Activated CD4-positive, alpha-beta T cell treated with anti-CD3 and anti-CD28 coated beads, Interleukin-2, amount 50 U/mL, for 24 hours (primary cell): ENCODE measurements at regions not wholly inside any gene's neighbourhood (a gene's known extent, or its start where the extent isn't known, plus 50 kb on each side); places are given as distances from the start of the nearest gene placed in this dataset.

Experiments
- DNase-seq, 2 donors: peaks; one replicate each; pipeline ENCODE4 v3.0.0-alpha.2; 2020; ENCODE audit warnings: low read depth in 1 of 2, low spot score in 1 of 2

GRCh38 chrX:39167791-39168190, 366.5 kb downstream of the MID1IP1 start:
- DNase-seq, result no peak

GRCh38 chrX:39168609-39169008, 367.4 kb downstream of the MID1IP1 start:
- DNase-seq, result no peak

GRCh38 chrX:39169976-39170375, 368.7 kb downstream of the MID1IP1 start:
- no peak for DNase-seq

- no peak for DNase-seq
Observed at GRCh38 chrX:39170464-39170863, 369.2 kb downstream of the MID1IP1 start.

GRCh38 chrX:39171686-39172085, 370.4 kb downstream of the MID1IP1 start:
- DNase-seq, result no peak

- DNase-seq, result no peak
Observed at GRCh38 chrX:39174241-39174771, 373.0 kb downstream of the MID1IP1 start.

GRCh38 chrX:39174772-39175417, 373.6 kb downstream of the MID1IP1 start:
- DNase-seq, result peak in 1 of 2 donors; percentile 38

- DNase-seq, result no peak
Observed at GRCh38 chrX:39175418-39176057, 374.3 kb downstream of the MID1IP1 start.

- DNase-seq, result no peak
Observed at GRCh38 chrX:39176105-39176504, 374.8 kb downstream of the MID1IP1 start.

- DNase-seq, result no peak
Observed at GRCh38 chrX:39189431-39189830, 388.2 kb downstream of the MID1IP1 start.

GRCh38 chrX:39194673-39195072, 393.4 kb downstream of the MID1IP1 start:
- no peak for DNase-seq

GRCh38 chrX:39195156-39195555, 393.9 kb downstream of the MID1IP1 start:
- no peak for DNase-seq

- peak in 1 of 2 donors; percentile 57 for DNase-seq
Observed at GRCh38 chrX:39196192-39197102, 395.2 kb downstream of the MID1IP1 start.

- DNase-seq, result no peak
Observed at GRCh38 chrX:39199429-39199828, 398.2 kb downstream of the MID1IP1 start.

- DNase-seq, result no peak
Observed at GRCh38 chrX:39201305-39201990, 400.2 kb downstream of the MID1IP1 start.

GRCh38 chrX:39202641-39203040, 401.4 kb downstream of the MID1IP1 start:
- no peak for DNase-seq

- no peak for DNase-seq
Observed at GRCh38 chrX:39203427-39203826, 402.2 kb downstream of the MID1IP1 start.

GRCh38 chrX:39204353-39204752, 403.1 kb downstream of the MID1IP1 start:
- DNase-seq, result no peak

GRCh38 chrX:39204945-39205344, 403.7 kb downstream of the MID1IP1 start:
- peak in 1 of 2 donors; percentile 58 for DNase-seq

- no peak for DNase-seq
Observed at GRCh38 chrX:39205467-39205866, 404.2 kb downstream of the MID1IP1 start.
